GM13977 (cell line): ENCODE measurements at regions not wholly inside any gene's neighbourhood (a gene's known extent, or its start where the extent isn't known, plus 50 kb on each side); places are given as distances from the start of the nearest gene placed in this dataset.
"Not testable (repeated sequence)": the region's sequence is repeated elsewhere in the genome, so short reads cannot be mapped to it uniquely, and the experiment has no call there.

Experiments
- DNase-seq: peaks from one replicate; pipeline ENCODE4 v3.0.0; 2012; ENCODE audit warnings: low spot score
- in situ Hi-C: fragments of 300-500 bp; cut with MboI; formaldehyde crosslinking; loops from one replicate; pipeline ENCODE4 v1.12.0; 2022; ENCODE audit warnings: low sequenced_read_pairs, low pct_unique_long_range_greater_than_20kb, mixed read lengths, inconsistent platforms; ENCODE audit not compliant: unreplicated experiment
- TF ChIP-seq, protein P1 (sequence below): IDR thresholded peaks from 2 replicates; pipeline ENCODE4 v1.5.1; 2012; ENCODE audit warnings: mild to moderate bottlenecking, control low read depth; ENCODE audit not compliant: insufficient read depth; ENCODE audit errors: extremely low read depth, missing control alignments

DNA sequence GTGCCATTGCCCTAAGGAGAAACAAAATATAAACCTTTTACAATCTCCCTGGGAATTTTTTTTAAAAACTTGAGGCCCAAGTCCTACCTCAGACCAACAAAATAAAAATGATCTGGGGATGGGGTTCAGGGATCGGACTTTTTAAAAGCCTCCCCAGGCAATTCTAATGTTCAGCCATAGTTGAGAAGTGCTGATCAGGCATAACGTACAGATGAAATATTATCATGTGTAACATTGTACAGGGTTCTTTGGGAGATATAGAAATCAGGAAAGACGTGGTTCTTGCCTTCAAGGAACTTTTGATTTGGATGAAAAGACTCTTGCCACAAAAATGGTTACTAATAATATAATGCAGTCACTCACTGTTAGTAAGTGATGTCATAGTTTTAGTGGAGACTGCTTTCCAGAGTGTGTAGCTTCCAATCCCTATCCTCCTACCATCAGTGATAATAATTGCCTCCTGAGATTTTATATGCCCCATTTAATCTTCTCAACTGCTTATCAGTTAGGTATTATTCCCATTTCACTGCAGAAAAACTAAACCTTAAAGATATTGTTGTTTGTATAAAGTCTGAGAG is 135.6 kb downstream of the BRMS1L start:
- in situ Hi-C loops: no loop called here
- DNase-seq: no peak
- TF ChIP-seq, protein P1, sequence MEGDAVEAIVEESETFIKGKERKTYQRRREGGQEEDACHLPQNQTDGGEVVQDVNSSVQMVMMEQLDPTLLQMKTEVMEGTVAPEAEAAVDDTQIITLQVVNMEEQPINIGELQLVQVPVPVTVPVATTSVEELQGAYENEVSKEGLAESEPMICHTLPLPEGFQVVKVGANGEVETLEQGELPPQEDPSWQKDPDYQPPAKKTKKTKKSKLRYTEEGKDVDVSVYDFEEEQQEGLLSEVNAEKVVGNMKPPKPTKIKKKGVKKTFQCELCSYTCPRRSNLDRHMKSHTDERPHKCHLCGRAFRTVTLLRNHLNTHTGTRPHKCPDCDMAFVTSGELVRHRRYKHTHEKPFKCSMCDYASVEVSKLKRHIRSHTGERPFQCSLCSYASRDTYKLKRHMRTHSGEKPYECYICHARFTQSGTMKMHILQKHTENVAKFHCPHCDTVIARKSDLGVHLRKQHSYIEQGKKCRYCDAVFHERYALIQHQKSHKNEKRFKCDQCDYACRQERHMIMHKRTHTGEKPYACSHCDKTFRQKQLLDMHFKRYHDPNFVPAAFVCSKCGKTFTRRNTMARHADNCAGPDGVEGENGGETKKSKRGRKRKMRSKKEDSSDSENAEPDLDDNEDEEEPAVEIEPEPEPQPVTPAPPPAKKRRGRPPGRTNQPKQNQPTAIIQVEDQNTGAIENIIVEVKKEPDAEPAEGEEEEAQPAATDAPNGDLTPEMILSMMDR: no peak

DNA sequence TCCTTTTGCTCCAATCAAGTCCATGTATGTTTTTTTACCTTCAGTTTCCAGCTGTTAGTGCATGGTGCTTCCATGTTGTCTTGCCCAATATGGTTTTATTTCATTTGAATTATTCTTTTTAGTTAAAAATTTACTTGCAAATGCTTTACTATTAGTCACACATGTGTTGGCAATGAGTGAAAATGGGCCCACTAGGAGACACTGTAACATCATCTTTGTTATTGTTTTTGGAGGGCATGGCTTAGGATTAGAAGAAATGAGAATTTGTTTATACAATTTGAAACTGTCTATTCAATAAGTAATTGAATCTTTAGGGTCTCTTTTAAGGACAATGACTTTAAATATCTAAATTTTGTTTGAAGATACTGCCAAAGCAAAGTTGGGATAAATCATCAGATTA is 133.7 kb downstream of the BRMS1L start:
- TF ChIP-seq, protein P1: peak; percentile 8
- no peak for DNase-seq

DNA sequence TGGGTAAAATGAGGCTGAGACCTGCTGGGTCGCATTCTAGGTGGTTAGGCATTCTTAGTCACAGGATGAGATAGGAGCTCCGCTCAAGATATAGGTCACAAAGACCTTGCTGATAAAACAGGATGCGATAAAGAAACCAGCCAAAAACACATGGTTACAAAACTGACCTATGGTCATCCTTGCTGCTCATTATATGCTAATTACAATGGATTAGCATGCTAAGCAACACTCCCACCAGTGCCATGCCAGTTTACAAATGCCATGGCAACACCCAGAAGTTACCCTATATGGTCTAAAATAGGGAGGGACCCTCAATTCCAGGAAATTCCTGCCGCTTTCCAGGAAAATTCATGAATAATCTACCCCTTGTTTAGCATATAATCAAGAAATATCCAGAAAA is 132.4 kb downstream of the BRMS1L start:
- no peak for DNase-seq
- TF ChIP-seq, protein P1: no peak
- in situ Hi-C loops: no loop called here

More for the DNA sequence above, 133.7 kb downstream of the BRMS1L start:
- in situ Hi-C loops: no loop called here

DNA sequence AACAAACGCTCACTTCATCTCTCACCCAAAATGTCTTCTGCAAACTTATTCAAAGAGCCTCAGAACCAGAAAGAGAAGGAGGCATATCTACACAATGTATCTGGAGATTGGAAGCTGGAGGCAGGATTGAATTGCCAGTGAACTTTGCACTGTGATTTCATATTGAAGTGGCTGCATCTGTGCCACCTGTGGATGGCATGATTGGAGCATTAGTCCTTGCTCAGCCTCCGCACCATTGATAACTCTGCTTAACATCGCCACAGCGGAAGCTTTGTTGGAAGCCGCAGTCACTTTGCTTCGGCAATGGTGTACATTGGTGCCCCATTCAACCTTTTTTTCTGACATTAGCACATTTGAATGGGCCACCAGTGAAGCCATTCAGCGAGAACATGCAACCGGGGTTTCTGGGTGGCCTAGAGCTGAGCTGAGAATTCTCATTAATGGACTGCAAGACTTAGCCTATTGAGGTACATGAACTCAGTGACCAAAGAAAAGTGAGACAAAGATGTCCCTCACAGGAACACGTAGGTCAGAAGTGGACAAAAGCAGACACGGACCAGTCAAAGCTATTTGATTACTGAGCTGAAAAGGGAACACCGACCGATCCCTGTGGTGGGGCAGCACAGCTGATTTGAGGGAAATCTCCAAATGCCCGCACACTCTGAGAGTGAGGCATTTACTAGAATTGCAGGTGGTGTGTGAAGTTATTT is 130.4 kb downstream of the BRMS1L start:
- DNase-seq: no peak
- in situ Hi-C loops: no loop called here
- TF ChIP-seq, protein P1: no peak

DNA sequence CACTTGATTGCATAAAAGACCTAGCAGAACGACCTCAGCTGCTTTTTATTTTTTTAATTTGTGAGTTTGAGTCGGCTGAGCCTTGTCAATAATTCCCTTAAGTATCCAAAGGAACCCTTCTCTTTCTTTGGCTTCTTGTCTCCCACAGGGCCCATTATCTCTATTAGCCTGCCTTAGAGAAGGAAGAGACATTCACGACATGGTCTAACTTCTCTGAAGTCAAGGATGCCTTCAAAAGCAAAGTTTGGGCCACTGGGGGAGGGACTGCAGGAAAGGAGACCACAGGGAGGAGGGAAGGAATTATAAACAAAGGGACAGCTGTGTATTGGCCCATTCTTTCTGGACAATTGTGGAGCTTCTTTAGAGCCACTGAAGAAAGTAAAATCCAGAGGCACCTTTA is 126.4 kb downstream of the BRMS1L start:
- DNase-seq: no peak
- in situ Hi-C loops: no loop called here
- TF ChIP-seq, protein P1: no peak

DNA sequence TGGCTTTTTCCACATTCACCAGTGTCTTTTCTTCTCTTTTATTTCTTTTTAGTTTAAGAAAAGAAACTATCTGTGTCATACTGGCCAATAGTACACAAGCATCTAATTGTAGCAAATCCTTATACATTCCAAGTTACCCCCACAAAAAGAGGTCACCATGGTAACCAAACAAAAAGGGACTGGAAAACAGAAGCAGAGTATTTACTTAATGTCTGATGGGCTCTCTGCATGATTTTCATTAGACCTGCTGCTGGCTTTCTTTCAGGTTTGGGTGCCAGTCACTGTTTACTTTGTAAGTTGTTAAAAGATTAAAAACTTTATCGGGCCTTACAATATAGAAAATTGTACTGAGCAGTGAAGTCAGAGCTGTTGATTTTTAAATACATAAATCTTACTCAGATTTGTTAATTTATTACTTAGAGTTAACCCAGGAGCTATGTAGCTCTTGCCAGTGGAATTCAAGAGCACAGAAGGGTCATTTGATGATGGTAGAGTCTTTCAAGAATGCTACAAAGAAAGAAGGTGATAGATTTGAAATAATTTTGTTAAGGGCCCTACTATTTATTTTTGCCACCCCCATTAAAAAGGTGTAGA is 123.9 kb downstream of the BRMS1L start:
- DNase-seq: no peak
- TF ChIP-seq, protein P1: no peak
- in situ Hi-C loops: no loop called here

DNA sequence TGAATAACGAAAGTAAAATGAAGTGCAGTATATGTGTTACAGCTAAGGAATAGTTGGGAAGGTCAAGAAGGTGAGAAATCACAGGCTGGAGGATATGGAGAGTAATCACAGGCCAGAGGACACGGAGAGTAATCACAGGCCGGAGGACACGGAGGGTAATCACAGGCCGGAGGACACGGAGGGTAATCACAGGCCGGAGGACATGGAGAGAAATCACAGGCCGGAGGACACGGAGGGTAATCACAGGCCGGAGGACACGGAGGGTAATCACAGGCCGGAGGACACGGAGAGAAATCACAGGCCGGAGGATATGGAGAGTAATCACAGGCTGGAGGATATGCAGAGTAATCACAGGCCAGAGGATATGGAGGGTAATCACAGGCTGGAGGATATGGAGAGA is 121.8 kb downstream of the BRMS1L start:
- DNase-seq, in situ Hi-C loops: not testable (repeated sequence)
